EL (cell line): ENCODE measurements at regions not wholly inside any gene's neighbourhood (a gene's known extent, or its start where the extent isn't known, plus 50 kb on each side); places are given as distances from the start of the nearest gene placed in this dataset.
"Not testable (repeated sequence)": the region's sequence is repeated elsewhere in the genome, so short reads cannot be mapped to it uniquely, and the experiment has no call there.

Source experiments
- DNase-seq: peaks from one replicate; pipeline ENCODE4 v3.0.0-alpha.2; 2016

DNA sequence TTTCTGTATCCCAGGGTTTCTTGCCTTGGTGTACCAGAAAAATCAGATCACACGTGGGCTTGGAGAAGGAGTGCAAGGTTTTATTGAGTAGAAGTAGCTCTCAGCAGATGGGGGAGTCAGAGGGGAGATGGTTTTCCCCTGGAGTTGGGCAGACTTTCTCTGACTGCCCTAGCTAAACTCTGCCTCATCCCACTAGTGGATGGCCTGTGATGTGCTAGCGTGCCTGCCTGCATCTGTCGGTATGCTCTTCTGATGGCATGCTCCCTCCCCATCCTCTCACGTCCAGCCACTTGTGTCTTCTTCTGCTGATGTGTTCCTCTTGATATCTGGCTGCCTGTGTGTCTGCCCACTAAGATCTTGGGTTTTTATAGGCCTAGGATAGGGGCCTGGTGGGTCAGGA is 616.1 kb upstream of the RGMB start:
- DNase-seq, result no peak

DNA sequence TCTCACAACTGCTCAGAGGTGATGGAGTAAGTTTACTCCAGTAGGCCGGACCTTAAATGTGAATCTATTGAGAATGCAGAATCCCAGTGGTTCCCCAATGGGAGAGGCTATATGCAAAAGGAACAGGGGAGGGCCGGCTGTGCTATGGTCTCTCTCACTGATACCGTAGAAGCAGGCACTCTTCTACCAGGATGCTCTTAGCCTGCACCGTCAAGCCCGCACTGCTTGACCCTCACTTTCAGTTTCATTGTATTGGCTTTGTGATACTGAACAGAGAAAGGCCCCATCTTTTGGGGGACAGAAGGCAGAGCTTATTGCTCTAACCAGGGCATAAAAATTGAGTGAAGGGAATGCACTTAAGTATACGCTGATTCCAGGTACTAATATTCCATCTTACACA is 615.0 kb upstream of the RGMB start:
- DNase-seq, result no peak

DNA sequence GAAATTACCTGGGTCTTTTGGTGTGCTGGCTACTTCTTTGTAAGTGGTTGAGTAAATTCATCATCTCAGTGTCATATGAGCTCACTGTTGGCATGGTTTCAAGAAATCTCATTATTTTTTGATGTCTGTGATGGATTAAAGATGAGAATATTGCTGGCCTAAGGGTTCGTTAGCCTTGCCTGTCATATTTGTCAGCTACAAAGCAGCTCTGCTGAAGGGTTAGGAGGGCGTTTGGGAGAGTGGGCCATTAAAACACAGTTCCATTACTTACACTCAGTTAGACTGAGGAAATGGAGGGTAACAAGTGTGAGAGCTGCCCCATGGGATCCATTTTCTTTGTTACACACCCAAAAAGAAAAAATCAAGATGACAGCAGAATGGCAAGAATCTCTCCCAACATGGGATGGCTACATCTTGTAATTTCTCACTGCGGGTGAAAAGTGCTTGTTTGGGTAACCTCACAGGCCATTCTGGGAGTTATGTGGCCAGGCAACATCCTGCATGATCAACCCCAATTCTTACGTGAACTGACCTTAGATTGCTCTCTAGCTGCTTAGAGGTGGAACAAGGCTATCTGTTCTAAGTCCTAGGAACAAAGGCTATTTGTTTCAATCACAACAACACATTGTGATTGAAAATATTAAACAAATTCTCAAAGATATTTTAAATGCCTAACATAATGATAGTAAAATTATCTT is 609.5 kb upstream of the RGMB start:
- DNase-seq, result no peak

DNA sequence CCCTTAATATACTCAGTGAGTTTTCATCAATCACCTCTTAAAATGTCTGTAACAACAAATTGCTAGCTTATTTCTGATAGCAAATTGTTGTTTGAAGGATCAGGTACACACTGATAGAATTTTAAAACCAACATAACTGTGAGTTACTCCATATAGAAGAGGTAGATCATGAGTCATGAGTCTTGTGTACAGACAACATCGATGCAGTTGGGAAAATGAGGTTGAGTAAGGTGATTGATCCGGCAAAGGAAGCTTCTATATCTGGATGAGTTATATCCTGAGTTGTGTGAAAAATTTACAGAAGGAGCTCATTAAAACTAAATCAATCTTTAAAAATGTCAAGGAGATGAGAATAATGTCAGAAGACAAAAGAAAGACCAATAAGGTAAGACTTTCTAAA is 604.6 kb upstream of the RGMB start:
- no peak for DNase-seq

DNA sequence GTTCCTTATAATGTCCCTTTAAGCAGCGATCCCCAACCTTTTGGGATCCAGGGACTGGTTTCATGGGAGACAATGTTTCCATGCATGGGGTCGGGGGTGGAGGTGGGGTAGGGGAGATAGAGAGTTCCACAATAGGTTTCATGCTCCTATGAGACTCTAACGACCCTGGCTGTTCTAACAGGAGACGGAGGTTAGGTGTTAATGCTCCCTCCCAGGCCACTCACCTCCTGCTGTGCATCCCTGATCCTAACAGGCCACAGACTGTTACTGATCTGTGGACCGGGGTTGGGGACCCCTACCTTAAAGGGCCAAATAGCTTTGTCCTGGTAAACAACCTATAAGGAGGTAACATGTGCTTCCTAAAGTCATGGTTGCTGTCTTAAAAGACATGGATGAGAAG is 602.5 kb upstream of the RGMB start:
- DNase-seq, result no peak

DNA sequence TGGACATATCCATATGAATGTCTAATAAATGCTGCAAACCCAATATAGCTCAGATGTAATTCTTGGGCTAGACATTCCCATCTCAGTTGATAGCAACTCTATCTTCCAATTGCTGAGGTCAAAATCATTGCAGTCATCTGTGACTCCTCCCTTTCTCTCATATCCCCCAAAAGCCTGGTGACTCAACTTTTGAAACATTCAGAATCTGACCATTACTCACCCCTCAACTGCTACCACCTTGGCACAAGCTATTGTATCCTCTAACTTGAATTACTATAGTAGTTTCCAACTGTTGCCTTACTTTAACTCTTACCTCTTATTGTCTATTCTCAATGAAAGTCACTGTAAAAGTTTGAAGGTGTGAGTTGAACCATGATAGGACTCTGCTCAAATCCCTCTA is 600.1 kb upstream of the RGMB start:
- peak; percentile 76 for DNase-seq

DNA sequence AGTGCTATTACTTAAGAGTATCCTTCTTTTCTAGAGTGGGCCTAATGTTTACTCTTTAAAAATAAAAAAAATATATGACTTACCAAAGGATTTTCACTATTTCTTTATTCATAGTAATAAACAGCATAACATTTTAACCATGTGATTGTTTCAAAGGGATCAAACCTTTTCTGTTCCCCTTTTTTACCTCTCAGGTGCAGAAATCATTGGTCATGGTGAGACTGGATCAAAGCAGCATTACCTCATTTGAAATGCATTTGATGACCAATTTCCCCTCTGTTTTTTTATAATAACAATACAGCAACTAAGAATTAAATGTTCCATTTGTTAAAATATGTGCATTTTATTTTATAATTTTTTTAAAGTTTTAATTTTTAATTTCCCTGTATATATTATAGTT is 598.0 kb upstream of the RGMB start:
- no peak for DNase-seq

DNA sequence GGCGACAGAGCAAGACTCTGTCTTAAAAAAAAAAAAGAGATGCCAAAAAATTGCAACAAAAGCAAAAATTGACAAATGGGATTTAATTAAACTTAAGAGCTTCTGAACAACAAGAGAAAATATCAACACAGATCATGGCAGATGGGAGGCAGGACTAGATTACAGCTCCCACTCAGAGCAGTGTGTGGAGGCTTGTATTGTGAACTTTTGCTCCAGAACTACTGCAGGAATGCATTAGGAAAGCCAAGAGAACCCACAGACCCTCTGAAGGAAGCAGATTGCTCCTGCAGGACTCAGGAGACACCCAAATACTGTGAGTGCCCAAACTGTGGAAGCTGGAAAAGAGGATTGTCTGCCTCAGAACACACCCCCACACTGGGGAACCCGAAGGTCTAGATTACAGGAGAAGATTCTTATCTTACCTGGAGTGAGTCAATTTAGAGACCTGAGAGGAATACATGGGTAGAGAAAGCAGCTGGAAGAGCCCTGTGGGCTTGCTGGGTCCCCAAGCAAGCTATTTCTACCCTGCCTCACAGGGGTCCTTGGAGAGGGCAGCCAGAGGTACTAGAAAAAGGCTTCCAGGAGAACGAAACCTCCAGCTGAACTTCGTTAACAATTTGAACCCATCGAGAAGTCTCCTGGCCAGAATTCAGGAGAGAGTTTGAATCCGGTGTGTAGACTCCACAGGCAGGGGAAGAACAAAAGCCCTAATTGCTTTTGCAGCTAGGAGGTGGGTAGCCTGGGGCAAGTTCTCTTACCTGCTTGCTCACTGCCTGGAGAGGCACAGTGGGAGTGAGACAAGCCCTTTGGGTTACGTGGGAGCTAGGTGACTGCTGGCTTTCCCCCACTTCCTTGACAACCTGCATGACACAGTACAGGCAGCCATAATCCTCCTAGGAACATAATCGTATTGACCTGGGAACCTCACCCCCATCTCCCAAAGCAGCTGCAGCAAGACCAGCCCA is 593.4 kb upstream of the RGMB start:
- DNase-seq, result no peak

DNA sequence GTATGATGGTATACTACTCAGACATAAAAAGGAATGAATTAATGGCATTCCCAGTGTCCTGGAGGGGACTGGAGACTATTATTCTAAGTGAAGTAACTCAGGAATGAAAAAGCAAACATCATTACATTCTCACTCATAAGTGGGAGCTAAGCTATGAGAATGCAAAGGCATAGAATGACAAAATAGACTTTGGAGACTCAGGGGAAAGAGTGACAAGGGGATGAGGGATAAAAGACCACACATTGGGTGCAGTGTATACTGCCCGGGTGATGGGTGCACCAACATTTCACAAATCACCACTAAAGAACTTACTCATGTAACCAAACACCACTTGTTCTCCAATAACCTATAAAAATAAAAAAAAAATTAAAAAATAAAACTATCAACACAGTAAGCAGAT is 587.3 kb upstream of the RGMB start:
- DNase-seq, result no peak

DNA sequence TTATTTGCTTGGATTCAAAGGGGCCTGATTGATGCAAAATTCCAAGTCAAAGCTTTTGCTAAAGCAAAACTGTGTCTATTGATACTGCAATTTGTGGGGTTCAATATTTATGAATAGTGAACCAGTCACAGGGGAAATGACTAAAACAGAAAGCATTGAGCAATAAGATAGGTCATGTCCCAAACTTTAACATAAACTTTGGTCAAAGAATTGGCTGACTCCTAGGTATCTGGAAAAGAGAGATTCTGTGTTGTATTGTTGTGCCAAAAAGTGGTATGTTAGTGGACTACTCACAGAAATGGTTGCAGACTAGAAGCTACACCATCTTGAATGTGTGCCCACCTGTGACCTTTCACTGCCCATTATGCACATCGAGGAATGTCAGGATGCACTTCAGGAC is 585.5 kb upstream of the RGMB start:
- peak; percentile 10 for DNase-seq

DNA sequence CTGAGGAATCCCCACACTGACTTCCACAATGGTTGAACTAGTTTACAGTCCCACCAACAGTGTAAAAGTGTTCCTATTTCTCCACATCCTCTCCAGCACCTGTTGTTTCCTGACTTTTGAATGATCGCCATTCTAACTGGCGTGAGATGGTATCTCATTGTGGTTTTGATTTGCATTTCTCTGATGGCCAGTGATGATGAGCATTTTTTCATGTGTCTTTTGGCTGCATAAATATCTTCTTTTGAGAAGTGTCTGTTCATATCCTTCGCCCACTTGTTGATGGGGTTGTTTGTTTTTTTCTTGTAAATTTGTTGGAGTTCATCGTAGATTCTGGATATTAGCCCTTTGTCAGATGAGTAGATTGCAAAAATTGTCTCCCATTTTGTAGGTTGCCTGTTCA is 583.1 kb upstream of the RGMB start:
- DNase-seq, result not testable (repeated sequence)

DNA sequence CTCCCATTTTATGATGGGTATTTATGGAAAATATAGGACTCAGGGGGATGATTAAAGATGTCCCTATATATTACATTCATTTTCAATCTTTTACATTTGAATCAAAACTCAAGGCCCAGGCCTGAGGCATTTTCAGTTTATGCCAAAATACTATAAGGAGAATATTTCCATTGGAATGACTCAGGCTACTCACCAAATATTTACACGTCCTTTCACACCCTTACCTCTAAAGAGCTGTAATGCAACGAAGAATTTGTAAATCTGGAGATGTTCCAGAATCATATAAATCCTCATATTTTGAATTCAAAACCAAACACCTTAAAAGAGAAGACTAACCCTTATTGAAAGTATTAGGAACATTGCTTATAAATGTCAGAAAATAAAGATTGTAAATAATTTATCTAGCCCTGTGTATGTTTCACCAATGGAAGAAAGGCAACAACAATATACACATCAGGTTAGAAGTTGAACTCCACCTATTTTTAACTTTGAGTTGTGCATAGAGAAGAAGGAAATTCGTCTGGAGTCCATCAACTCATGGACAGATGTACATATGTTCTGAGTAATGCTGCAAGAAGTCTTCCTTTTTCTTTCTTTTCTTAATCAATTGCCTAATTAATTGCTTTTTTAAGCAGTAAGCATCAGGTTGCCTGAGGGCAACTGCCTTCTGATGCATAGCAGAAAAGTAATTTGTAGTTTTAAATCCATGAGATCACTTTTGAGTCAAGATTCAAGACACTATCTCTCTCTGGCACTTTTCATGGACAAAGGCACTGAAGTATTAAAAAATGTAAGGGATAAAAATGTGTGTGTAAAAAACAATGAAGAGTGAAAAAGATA is 579.3 kb upstream of the RGMB start:
- DNase-seq, result no peak

DNA sequence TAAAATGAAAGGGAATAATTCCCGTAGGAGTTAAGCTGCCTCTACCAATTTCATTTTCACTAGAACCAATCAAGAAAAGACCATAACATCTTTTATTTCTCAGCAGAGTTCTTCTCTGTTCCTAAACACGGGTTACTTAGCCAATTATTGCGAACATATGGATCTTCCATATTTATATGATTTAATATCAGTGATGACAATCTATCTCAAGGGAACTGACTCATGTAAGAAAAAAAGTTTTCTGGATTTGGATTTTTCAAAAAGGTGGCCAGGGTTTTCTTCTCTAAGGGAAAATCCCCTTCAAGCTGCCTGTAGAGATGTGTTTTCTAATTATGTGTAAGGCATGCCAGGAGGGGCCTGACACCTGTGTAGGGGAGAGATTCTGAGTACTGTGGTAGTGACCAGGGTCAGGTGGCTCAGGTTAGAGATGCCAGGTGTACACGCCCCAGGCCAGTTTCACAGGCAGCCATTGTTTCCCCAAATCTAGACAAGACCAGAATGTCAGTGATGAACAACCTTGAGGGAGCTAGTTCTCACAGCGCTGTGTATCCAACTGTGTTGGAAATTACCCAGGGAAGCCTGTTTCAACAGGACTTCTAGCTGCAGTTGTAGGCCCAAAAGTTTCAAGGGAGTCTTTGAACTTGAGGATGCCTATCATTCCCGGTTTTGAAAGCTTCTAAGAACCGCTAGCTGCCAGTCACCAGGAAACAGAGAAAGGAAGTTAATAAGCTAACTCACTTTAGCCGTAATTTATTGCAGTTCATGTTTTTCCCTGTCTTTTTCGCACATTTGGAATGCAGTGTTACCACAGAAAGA is 572.5 kb upstream of the RGMB start:
- DNase-seq, result no peak

DNA sequence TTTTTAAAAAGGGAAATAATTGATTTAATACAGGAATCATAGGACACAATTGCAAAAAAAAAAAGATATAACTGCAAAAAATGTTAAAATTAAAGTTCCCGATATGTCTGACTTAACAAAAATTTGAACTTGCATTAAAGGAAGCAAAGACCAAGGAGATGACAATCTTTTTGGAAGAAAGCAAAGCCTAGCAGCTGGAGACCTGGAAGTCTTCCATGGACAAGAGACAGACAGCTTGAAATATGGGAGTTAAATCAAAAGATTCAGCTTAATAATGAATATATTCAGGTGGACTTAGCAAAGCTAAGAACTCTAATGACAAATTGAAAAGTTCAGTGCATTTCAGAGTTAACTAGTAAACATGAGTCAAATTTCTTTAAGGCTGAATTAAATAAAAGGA is 568.7 kb upstream of the RGMB start:
- DNase-seq, result no peak

DNA sequence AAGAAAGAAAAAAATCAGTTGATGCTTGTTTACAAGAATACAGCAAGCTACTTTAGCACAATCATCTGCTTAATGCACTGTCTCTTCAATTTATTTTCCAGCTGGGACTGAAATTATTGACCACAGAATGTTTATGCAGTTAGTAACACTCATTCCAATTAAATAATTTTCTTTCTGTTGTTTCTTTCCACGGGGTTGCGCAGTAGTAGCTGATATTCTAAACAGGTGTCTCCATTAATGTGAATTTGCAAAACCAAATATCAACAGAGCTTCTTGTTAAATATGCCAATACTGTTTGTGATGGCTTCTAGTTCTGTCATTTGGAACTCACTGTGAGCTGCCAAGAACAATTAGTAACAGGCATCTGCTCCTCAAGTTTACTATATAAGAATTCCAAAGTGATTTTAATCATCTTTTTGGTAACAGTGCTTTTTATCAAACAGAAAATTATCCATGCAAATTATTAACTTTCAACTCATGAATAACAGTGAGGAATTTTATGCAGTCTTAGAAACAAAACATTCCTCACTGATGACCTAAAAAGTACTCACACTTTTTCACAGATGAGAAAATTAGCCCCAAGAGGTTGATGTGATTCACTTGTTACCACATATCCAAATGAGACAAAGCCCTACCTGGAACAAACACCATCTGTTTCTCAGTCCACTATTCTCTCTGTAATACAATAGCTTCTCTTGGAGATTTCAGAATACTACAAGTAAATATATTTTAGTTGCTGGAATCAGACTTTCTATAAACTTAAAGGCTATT is 567.6 kb upstream of the RGMB start:
- peak; percentile 52 for DNase-seq

DNA sequence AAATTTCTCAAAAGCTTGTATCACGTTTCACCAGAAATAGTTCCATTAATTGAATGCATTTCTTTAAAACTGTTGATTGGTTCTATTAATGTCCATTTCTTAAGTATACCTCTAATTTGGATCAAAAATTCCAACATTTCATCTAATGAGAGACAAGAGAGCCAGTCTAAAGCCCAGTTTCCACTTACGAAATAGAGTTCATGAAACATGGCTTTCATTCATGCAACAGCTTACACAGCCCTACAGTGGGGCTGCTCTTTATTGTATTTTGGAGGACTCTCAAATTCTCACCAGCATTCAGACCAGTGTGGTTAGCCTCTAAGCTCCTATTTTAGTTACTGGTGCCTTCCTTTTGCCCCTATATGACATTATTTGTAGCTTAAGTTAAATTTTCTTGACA is 566.9 kb upstream of the RGMB start:
- no peak for DNase-seq

DNA sequence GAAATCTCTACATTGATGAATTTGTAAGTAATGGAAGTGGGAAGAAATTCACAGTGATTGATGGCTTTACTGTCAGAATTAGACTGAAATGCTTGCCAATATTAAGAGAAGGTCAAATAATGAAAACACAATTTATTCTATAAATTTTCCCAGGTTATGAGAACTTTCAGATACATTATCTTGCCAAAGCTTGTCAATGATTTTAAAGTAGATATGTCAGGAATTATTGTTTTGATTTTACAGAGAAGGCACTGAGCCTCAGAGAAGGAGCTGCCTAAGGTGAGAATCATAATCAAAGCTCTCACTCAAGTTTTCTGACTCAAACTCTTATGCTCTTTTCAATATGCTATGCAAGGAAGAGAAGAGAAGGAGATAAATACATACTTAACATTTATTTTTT is 564.0 kb upstream of the RGMB start:
- DNase-seq, result no peak

DNA sequence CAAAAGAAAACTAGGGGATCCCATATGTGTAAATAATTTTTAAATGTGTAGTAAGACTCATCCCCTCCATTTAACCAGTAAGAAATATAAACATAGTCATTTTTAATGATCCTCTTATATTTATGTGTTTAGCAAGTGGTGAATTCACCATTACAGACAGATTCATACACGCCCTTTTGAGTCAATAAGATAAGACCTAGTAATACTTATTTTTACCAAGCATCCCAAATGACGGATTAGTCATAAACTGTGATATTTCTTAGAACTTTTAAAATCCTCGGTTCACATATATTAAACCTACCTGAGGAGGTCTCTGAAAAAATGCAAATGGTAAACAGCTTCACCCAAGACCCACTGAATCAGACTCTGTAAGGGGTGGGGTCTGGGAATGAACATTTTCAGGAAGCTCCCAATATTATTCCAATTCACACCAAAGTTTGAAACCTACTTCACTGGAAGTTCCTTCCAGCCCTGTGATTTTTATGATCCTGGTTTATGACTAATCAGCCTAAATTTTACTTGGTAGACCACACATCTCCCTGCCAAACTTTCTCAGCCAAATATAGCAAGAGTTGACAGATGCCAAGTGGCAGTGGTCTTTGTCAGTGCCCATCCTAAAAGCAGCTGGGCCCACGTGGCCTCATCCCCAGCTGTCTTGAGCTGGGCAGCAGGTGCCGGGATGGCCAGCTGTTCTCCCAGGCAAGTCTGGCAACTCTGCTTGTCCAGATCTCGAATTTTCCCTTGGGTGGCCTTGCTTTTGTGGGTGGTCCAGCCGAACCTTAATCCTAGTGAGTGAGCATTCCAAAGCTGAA is 559.0 kb upstream of the RGMB start:
- DNase-seq, result peak; percentile 64

DNA sequence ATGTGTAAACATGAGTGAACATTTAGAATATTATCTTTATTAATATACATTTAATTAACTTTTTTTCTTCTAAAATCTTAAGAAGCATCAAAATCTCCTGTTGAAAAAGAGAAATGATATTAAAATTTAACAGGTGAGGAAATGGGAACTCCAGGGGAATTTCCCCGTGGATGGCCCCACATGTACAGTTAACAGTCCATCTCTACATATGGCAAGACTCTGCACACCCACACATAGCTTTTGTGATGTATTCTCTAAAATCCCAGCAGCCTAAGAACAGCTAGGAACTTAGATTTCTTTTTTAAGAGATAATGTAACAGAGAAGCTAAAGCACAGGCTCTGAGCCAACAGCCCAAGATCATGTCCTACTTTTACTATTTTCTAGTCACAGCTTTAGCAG is 556.3 kb upstream of the RGMB start:
- no peak for DNase-seq

DNA sequence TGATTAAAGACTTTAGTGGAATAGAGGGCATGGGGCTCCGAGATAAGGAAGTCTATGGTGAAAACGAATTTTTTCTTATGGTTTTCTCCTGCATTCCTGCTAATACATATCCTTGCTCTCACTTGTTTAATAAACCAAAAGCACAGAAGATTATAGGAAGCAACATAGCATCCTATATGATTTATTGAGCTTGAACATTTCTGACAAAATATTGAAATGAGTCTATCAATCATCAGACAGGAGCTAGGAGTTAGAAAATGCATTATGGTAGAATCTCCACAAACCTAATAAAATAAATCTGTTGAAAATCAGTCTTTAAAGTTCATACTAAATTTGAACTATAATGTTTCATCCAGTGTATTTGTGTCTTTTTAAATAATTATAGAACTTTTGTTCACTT is 554.6 kb upstream of the RGMB start:
- DNase-seq, result no peak

DNA sequence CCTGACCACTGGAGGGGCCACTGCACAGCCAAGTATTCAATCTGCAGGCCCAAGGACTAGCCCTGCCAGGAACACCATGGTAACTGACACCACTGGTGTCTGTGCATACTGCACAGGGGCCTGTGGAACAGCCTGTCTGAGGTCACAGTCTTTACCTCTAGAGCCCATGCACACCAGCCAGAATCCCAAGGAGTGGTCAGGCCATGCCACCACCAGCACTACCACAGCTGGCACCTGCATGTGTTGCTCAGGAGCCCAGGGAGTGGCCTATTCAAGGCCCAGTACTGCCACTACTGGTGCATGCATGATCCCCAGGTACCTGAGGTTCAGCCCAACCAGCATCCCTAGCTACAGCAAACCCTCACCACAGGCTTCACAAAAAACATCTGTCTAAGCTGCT is 546.0 kb upstream of the RGMB start:
- DNase-seq, result no peak
